ENCODE measurements at regions not wholly inside any gene's neighbourhood (a gene's known extent, or its start where the extent isn't known, plus 50 kb on each side); places are given as distances from the start of the nearest gene placed in this dataset.

GRCh38 chr3:116971531-116971930 is 262.0 kb downstream of the TUSC7 start:
- TF ChIP-seq CTCF (IDR thresholded peaks at IDR 0.05; ENCODE audit: insufficient read depth, low read depth, low read length): no peak
- no peak for TF ChIP-seq EZH2 (IDR thresholded peaks at IDR 0.05; ENCODE audit: insufficient read depth, low read length)

All from astrocyte (in vitro differentiated cells and primary cell).